Endothelial cell of umbilical vein (primary cell): ENCODE measurements at regions not wholly inside any gene's neighbourhood (a gene's known extent, or its start where the extent isn't known, plus 50 kb on each side); places are given as distances from the start of the nearest gene placed in this dataset.

ENCODE experiments used
- BruUV-seq: library from RNA; stranded (reverse); fragments of 400-500 nt; replicated peaks from 2 replicates; lab custom pipeline; 2021; lab: Mats Ljungman, UMichigan
- CTCF ChIA-PET: fragments of 300-600, 350-600 bp; sonication (Branson Sonifier 250); formaldehyde crosslinking; loops from one replicate; lab custom pipeline; 2021; ENCODE audit warnings: antibody characterized with exemption, inconsistent platforms; lab: Charles Lee
- POLR2A ChIA-PET: fragments of 300-600, 350-600 bp; sonication (Branson Sonifier 250); formaldehyde crosslinking; loops from one replicate; lab custom pipeline; 2021; ENCODE audit warnings: antibody characterized with exemption, inconsistent platforms; lab: Charles Lee
- DNase-seq: peaks from one replicate; pipeline ENCODE4 v3.0.0-alpha.2; 2011; ENCODE audit warnings: low read depth, low spot score
- FAIRE-seq: peaks from 2 replicates; lab custom pipeline; 2011; peaks lifted over from hg19 to GRCh38; lab: Jason Lieb, UNC
- H2AFZ ChIP-seq: 2 replicates; pipeline ENCODE4 v1.6.0; 2012; ENCODE audit warnings: low read depth, low read length, control low read depth, inconsistent platforms
- H3K27ac ChIP-seq: 2 replicates; pipeline ENCODE4 v1.5.1; 2011; ENCODE audit warnings: low read depth, mild to moderate bottlenecking, control low read depth, low read length, moderate library complexity; ENCODE audit not compliant: insufficient read depth
- H3K27me3 ChIP-seq, 2 experiments: 2 replicates each; pipeline versions ENCODE4 v1.6.0 to v1.6.1; 2011; ENCODE audit warnings: low read length in 2 of 2, mixed read lengths in 1 of 2; ENCODE audit not compliant: control insufficient read depth in 2 of 2, insufficient read depth in 2 of 2
- H3K36me3 ChIP-seq, 2 experiments: 2 replicates in 1 of 2; 3 replicates in 1 of 2; pipeline ENCODE4 v1.5.1; 2011; ENCODE audit warnings: low read length in 2 of 2, mild to moderate bottlenecking in 1 of 2, moderate library complexity in 1 of 2; ENCODE audit not compliant: control insufficient read depth in 2 of 2, insufficient read depth in 2 of 2; ENCODE audit errors: extremely low read depth in 1 of 2
- H3K4me1 ChIP-seq: 3 replicates; pipeline ENCODE4 v1.5.1; 2011; ENCODE audit warnings: mild to moderate bottlenecking, low read length; ENCODE audit not compliant: control insufficient read depth, insufficient read depth; ENCODE audit errors: extremely low read depth
- H3K4me2 ChIP-seq: 2 replicates; pipeline ENCODE4 v1.6.1; 2011; ENCODE audit warnings: low read length, control low read depth, mixed read lengths; ENCODE audit not compliant: insufficient read depth
- H3K4me3 ChIP-seq, 3 experiments: fragments of 200-600 bp in 1 of 3; sonication (generic), shearing (Covaris generic) in 1 of 3; replicated peaks in 1 of 3; 2 replicates each; pipeline ENCODE4 v1.5.1; 2011 to 2016; ENCODE audit warnings: control low read depth in 3 of 3, low read length in 3 of 3, mild to moderate bottlenecking in 2 of 3, inconsistent platforms in 1 of 3, low read depth in 1 of 3, moderate library complexity in 1 of 3; ENCODE audit not compliant: insufficient read depth in 1 of 3
- H3K79me2 ChIP-seq: 2 replicates; pipeline ENCODE4 v1.6.0; 2012; ENCODE audit warnings: low read length, inconsistent platforms; ENCODE audit not compliant: control insufficient read depth, insufficient read depth
- H3K9ac ChIP-seq: replicated peaks from 2 replicates; pipeline ENCODE3; 2011; ENCODE audit warnings: low read length, control low read depth; ENCODE audit not compliant: insufficient read depth; ENCODE audit errors: extremely low read depth
- H3K9me1 ChIP-seq: replicated peaks from 3 replicates; pipeline ENCODE4 v1.6.0; 2011; ENCODE audit warnings: mild to moderate bottlenecking, low read length; ENCODE audit not compliant: control insufficient read depth, insufficient read depth; ENCODE audit errors: extremely low read depth
- H3K9me3 ChIP-seq: replicated peaks from 2 replicates; pipeline ENCODE4 v1.5.1; 2012; ENCODE audit warnings: low read length, inconsistent platforms; ENCODE audit not compliant: control insufficient read depth, insufficient read depth
- H4K20me1 ChIP-seq: replicated peaks from 2 replicates; pipeline ENCODE3; 2011; ENCODE audit warnings: mild to moderate bottlenecking, low read length; ENCODE audit not compliant: control insufficient read depth, insufficient read depth; ENCODE audit errors: extremely low read depth
- CTCF ChIP-seq, 2 donors: IDR thresholded peaks; 1 replicate in 1 of 2; 2 replicates in 1 of 2; pipeline ENCODE4 v1.5.1; 2011; ENCODE audit warnings: low read length in 2 of 2, mild to moderate bottlenecking in 2 of 2, moderate library complexity in 2 of 2, control low read depth in 1 of 2, inconsistent platforms in 1 of 2, low read depth in 1 of 2; ENCODE audit not compliant: insufficient read depth in 1 of 2; ENCODE audit errors: extremely low read depth in 1 of 2
- EZH2 ChIP-seq: IDR thresholded peaks from 2 replicates; pipeline ENCODE4 v1.6.1; 2012; ENCODE audit warnings: borderline replicate concordance, low read depth, mild to moderate bottlenecking, moderate library complexity, low read length, inconsistent platforms; ENCODE audit not compliant: severe bottlenecking
- FOS ChIP-seq: IDR thresholded peaks from 2 replicates; pipeline ENCODE4 v1.6.1; 2011; ENCODE audit warnings: mild to moderate bottlenecking, low read length, moderate library complexity, borderline replicate concordance; ENCODE audit not compliant: insufficient read depth
- GATA2 ChIP-seq: IDR thresholded peaks from 2 replicates; pipeline ENCODE4 v1.7.0; 2011; ENCODE audit warnings: low read depth, mild to moderate bottlenecking, moderate library complexity, mixed read lengths, low read length; ENCODE audit not compliant: insufficient read length, insufficient read depth
- JUN ChIP-seq: IDR thresholded peaks from 2 replicates; pipeline ENCODE4 v1.6.1; 2011; ENCODE audit warnings: borderline replicate concordance, low read depth; ENCODE audit not compliant: insufficient read length, insufficient read depth
- MAX ChIP-seq: IDR thresholded peaks from 2 replicates; pipeline ENCODE4 v1.6.1; 2011; ENCODE audit not compliant: insufficient read depth, insufficient read length
- MYC ChIP-seq: IDR thresholded peaks from one replicate; pipeline ENCODE4 v1.6.1; 2011; ENCODE audit warnings: mild to moderate bottlenecking, low read depth, low read length
- POLR2A ChIP-seq: IDR thresholded peaks from 2 replicates; pipeline ENCODE4 v1.6.1; 2012; ENCODE audit warnings: low read depth, mild to moderate bottlenecking, control low read depth, low read length
- POLR2AphosphoS5 ChIP-seq: IDR thresholded peaks from 2 replicates; pipeline ENCODE4 v1.6.1; 2012; ENCODE audit warnings: low read depth, mild to moderate bottlenecking, control low read depth, low read length, moderate library complexity; ENCODE audit not compliant: insufficient read depth
- dilution Hi-C: fragments of 300-500 bp; cut with MboI; formaldehyde crosslinking; loops from one replicate; pipeline ENCODE4 v1.15.0; 2019; ENCODE audit warnings: low sequenced_read_pairs; ENCODE audit not compliant: extremely low pct_ligation_motif_present
- intact Hi-C: fragments of 100-400 bp; cut with micrococcal nuclease; formaldehyde crosslinking; loops from one replicate; pipeline ENCODE4 v1.10.0; 2022

GRCh38 chr17:73933164-73933766 is 270.2 kb upstream of the RPL38 start:
- intact Hi-C loops, result no loop called here
- no TSS peak for BruUV-seq
- CTCF ChIA-PET, result no interaction called here

More at GRCh38 chr17:73933164-73933766, 270.2 kb upstream of the RPL38 start:
- Histone ChIP-seq H4K20me1 (no peaks in the 10 kb centered on the region), H3K9me1 (no peaks in the 10 kb centered on the region), H3K4me2 (no peak overlapping the region), H3K4me3 (no peak overlapping the region), H2AFZ (no peak overlapping the region), H3K27ac (no peak overlapping the region), H3K27me3 (no peaks in the 10 kb centered on the region), H3K79me2 (no peaks in the 10 kb centered on the region), H3K9me3 (no peaks in the 10 kb centered on the region), H3K36me3 (no peaks in the 10 kb centered on the region), H3K4me1 (no peaks in the 10 kb centered on the region), H3K9ac (no peak overlapping the region)
- DNase-seq (no peak), FAIRE-seq (no peak)
- POLR2A ChIA-PET, result no interaction called here
- dilution Hi-C loops, result no loop called here
- no peak for TF ChIP-seq GATA2
- no peak for TF ChIP-seq CTCF (IDR thresholded peaks at IDR 0.05; ENCODE audit: extremely low read depth in 1 of 2, insufficient read depth in 1 of 2, low read depth in 1 of 2, low read length in 2 of 2)
- no peak for TF ChIP-seq JUN
- TF ChIP-seq EZH2, result no peak
- TF ChIP-seq FOS, result no peak
- no peak for TF ChIP-seq POLR2A
- TF ChIP-seq POLR2AphosphoS5, result no peak
- TF ChIP-seq MAX, result no peak
- no peak for TF ChIP-seq MYC
